Smooth muscle cell of the brain vasculature (primary cell): ENCODE measurements at regions not wholly inside any gene's neighbourhood (a gene's known extent, or its start where the extent isn't known, plus 50 kb on each side); places are given as distances from the start of the nearest gene placed in this dataset.
"Not testable (repeated sequence)": the region's sequence is repeated elsewhere in the genome, so short reads cannot be mapped to it uniquely, and the experiment has no call there.

ENCODE experiments used
- DNase-seq: peaks from one replicate; pipeline ENCODE4 v3.0.0-alpha.2; 2012; ENCODE audit warnings: low read depth, low spot score

GRCh38 chr17:20633268-20634059 lies 53.9 kb downstream of the CDRT15L2 start:
- DNase-seq: not testable (repeated sequence)

- not testable (repeated sequence) for DNase-seq
Observed at GRCh38 chr17:20640147-20640546, 60.6 kb downstream of the CDRT15L2 start.

GRCh38 chr17:20646661-20647272 lies 67.2 kb downstream of the CDRT15L2 start:
- DNase-seq: not testable (repeated sequence)

GRCh38 chr17:20649097-20649767 lies 69.7 kb downstream of the CDRT15L2 start:
- DNase-seq: not testable (repeated sequence)

- not testable (repeated sequence) for DNase-seq
Observed at GRCh38 chr17:20651022-20651421, 71.5 kb downstream of the CDRT15L2 start.

GRCh38 chr17:20651736-20652135 lies 72.2 kb downstream of the CDRT15L2 start:
- DNase-seq: not testable (repeated sequence)

GRCh38 chr17:20653391-20653790 lies 73.9 kb downstream of the CDRT15L2 start:
- not testable (repeated sequence) for DNase-seq

GRCh38 chr17:20654114-20654513 lies 74.6 kb downstream of the CDRT15L2 start:
- DNase-seq: not testable (repeated sequence)

GRCh38 chr17:20654575-20654974 lies 75.1 kb downstream of the CDRT15L2 start:
- not testable (repeated sequence) for DNase-seq

- not testable (repeated sequence) for DNase-seq
Observed at GRCh38 chr17:20665103-20665955, 85.8 kb downstream of the CDRT15L2 start.

GRCh38 chr17:20666689-20667088 lies 87.2 kb downstream of the CDRT15L2 start:
- not testable (repeated sequence) for DNase-seq

GRCh38 chr17:20667712-20668111 lies 88.2 kb downstream of the CDRT15L2 start:
- not testable (repeated sequence) for DNase-seq

- DNase-seq: not testable (repeated sequence)
Observed at GRCh38 chr17:20668316-20668715, 88.8 kb downstream of the CDRT15L2 start.

GRCh38 chr17:20668868-20669267 lies 89.3 kb downstream of the CDRT15L2 start:
- not testable (repeated sequence) for DNase-seq

GRCh38 chr17:20670506-20670905 lies 91.0 kb downstream of the CDRT15L2 start:
- not testable (repeated sequence) for DNase-seq

GRCh38 chr17:20674374-20674773 lies 94.8 kb downstream of the CDRT15L2 start:
- not testable (repeated sequence) for DNase-seq

- not testable (repeated sequence) for DNase-seq
Observed at GRCh38 chr17:20675707-20676106, 96.2 kb downstream of the CDRT15L2 start.

- DNase-seq: not testable (repeated sequence)
Observed at GRCh38 chr17:20676656-20677055, 97.1 kb downstream of the CDRT15L2 start.

- not testable (repeated sequence) for DNase-seq
Observed at GRCh38 chr17:20677469-20677868, 97.9 kb downstream of the CDRT15L2 start.

- DNase-seq: not testable (repeated sequence)
Observed at GRCh38 chr17:20678424-20678823, 98.9 kb downstream of the CDRT15L2 start.
